ENCODE measurements at regions not wholly inside any gene's neighbourhood (a gene's known extent, or its start where the extent isn't known, plus 50 kb on each side); places are given as distances from the start of the nearest gene placed in this dataset.

DNA sequence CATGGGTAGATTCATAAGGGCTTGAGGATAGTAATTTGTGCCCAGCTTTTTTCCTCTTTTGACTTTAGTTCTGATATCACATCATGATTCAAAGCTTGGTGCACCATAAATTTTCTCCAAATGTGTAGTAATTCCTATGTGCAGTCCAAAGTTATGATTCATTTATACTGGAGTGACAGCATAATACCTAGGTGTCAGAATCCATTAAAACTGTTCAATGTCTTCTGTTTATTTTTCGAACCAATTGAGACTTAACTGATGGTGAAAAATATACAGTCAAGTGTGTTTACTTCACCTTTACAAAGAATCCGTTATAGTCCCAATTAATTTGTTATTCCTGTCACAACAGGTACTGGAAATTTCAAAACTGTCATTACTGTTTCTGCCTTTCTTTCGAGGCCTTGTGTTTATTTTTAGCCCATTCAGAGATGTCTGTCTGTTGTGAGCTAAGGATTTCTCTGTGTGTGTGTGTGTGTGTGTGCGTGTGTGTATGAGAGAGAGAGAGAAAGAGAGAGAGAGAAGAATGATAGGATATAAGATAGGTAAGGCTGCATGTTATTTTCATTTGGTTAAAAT is 389.7 kb upstream of the ATP5MC3 start:
- intact Hi-C loops (cut with micrococcal nuclease) = no loop called here

DNA sequence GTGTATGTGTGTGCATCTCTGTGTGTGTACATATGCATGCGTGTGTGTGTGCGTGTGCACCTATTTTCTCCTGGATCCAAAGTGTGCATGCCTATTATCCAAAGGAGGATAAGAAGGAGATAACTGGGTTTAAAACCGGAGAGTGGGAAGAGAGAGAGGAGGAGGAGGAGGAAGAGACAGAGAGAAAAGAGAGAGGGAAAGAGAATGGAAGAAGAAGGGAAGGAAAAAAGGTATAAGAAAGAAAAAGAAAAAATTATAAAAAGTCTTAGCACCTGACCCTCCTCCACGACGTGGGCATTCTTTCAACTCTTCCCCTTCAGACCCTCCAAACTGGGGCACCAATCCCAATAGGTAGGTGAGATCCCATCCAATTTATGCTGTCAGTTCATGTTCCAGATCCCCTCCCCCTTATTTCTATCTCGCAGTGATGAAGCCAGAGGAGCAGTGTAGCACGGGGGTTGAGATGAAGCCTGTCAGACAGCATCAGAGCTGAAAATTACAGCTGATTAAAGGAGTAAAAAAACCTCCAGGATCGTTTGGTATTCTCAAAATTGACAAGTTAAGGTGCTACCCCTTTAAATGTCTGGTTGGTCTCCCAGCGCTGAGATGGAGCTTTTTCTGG is 386.7 kb upstream of the ATP5MC3 start:
- intact Hi-C loops (cut with micrococcal nuclease) = no loop called here

DNA sequence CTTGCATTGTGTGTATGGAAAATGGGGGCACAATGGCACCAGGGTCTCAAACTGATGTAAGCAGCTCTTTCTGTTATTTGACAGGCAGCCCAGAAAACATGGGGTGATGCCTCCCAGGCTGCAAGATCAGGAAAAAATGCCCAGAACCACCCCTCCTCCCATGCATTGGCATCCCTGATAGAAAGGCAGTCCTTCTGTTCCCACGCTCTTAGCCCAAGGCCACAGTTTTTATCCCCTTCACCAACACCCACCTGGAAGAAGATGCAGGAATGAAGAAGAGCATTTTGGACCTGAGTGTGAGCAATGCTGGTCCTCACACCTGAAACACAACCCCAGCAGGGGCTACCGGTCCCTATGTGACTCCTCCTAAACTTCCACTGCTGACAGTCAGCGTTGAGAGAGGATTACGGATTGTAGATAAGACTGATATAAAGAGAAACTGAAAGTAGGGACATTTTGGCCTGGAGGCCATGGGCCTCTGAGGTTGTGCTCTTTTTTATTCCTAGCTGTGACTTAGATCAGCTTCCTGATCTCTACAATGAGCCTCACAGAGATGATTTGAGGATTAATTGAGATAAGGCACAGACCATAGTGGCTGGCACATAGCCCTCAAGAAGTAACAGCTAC is 386.0 kb upstream of the ATP5MC3 start:
- intact Hi-C loops (cut with micrococcal nuclease) = no loop called here

DNA sequence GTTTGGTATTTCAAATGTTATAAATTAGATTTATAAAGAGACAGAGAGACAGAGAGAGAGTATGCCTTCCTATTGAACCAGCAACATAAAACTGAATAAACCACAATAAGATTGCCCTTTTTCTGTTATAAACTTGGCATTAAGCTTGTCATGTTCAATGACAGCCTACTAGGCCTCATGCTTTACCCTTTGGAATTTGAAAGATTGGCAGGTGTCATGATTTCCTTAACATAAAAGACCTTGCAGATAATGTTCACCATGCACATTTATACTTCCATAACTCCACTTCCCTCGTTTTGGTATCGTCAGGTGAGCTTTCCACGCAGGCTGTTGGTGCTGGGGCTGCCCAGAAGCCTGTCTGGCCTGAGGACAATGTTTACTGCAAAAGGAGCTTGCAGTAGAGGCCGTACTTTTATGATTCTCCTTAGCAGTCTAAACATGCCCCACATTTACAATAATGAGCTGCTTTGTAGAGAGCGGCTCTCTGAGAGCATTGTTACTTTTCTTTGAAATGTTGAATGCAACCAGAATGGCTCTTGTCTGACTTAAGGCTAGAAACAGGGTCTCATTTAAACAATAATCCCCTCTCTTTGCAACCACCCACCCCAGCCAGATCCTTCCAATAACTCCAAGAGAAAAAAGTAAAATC is 379.1 kb upstream of the ATP5MC3 start:
- intact Hi-C loops (cut with micrococcal nuclease) = no loop called here

DNA sequence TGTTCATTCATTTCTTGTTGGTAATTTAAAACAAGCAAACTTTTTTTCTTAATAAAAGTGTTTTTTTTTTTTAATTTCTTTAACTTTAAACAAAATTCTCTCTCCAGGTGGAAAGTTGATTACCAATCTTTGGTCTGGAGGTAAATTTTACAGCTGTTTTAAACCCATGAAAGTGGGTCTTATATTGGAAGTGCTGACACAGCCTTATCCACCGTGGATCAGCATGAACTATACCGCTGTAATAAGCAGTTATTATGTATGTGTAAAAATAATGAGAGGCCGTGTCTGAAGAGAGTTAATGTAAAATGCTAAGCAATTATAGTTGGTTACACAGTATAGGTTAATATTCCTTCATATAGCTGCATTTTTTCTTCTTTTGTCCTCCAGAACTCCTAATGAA is 378.1 kb upstream of the ATP5MC3 start:
- intact Hi-C loops (cut with micrococcal nuclease) = no loop called here

DNA sequence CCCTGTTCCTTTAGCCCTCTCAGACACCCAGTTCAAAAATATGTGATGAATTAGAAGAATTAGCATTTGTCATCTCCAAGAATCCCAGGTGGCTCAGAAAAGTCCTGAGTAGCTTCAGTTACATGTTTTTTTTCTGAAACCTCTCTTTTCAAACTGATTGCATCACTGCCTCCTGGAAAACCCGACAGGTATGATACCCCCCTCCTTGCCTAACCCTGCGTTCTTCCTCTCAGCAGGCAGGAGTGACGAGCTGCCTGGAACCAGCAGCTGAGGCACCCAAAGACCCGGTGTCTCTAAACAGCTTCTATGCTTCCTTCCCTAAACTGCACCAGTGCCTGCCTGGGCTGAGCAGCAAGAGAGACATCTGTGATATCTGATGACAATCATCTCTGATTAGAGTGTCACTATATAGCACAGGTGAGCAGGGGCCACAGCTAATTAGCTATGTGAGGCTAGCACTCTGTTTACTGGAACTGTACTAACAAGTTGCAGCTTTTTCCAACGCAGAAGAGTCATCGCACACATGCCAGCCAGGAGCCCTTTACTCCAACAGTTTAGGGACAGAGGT is 376.4 kb upstream of the ATP5MC3 start:
- intact Hi-C loops (cut with micrococcal nuclease) = no loop called here

DNA sequence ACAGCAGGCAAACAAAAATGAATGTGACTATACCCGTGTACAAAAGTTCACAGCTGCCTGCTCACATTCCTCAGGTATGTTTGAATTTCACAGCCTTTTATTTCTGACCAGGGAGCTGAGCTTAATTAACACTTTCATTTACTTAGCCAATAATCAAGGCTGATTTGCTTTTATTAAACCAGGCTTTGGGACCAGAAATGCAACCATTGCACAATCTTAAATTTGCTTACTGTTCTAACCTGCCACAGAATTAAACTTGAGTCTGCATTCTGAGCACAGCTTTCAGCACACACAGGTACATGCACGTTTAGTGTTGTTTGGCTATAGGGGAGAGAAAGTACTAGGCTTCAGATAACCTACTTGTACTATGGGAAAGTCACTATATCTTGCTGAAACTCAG is 372.4 kb upstream of the ATP5MC3 start:
- intact Hi-C loops (cut with micrococcal nuclease) = no loop called here

DNA sequence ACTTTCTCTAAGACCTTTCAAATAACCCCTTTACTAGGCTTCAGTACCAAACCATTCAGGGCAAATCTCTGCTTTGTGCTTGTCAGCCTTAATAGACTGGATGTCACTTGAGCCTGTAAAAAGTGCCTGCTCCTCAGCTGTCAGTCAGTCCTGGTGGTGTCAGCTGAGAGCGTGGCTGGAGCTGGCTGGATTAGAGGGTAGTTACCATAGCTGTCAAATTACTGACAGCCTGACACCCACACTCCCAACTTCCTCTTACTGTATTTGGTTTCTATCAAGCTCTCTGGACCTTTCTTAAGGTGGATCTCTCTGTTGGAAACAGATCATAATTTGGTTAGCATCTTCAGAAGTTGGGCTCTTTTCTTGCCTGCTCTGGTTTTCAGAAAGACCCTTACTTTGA is 371.4 kb upstream of the ATP5MC3 start:
- intact Hi-C loops (cut with micrococcal nuclease) = no loop called here

DNA sequence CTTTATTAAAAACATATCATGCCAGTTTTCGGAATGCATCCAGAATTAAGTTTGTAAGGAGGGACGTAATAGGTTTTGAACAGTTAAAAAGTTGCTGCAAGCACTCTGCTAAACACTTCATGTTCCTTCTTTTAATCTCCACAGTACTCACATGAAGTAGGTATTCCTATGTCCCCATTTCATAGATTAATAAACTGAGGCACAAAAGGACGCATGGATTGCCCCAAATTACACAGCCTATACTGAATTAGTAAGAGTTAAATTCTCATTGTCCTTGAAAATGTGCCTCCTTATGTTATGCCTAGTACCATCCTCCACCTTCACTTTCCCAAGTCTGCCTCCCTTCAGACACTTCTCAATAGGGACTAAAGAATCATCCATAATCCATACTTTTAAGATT is 358.9 kb upstream of the ATP5MC3 start:
- intact Hi-C loops (cut with micrococcal nuclease) = no loop called here

DNA sequence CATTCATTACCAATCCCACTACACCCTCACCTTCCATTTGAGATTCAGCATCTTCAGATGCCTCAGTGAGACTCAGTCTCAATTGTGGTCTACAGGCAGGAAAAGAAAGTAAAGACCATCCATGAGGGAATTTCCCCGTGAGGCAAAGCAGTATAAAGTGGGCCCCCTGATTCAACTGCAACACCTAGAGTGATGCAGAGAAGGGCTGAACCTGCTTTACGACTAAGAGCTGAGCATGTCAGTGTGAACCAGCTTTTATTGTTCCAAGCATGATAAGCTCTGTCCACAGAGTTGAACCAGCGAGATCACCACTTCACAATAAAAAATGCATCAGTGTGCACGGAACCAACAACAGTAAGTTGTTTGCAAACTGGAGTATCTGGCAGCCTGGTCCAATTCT is 357.6 kb upstream of the ATP5MC3 start:
- intact Hi-C loops (cut with micrococcal nuclease) = no loop called here

DNA sequence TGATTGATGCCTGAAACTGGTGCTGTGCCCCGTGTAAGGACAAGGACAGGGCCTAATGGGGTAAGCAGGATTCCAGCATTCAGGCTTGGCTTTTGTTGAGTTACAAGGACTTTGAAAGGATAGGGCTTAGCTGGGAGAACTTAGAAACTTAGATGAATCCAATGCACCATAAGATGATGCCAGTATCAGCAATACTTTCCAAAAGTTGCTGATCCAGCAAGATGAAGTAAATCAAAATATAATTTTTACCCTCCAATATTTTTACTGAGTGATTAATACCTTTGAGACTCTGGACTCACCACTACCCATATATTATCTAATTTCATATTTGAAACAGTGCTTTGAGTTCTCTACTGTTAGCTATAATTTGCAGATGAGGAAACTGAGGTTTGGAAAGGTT is 354.5 kb upstream of the ATP5MC3 start:
- intact Hi-C loops (cut with micrococcal nuclease) = no loop called here

DNA sequence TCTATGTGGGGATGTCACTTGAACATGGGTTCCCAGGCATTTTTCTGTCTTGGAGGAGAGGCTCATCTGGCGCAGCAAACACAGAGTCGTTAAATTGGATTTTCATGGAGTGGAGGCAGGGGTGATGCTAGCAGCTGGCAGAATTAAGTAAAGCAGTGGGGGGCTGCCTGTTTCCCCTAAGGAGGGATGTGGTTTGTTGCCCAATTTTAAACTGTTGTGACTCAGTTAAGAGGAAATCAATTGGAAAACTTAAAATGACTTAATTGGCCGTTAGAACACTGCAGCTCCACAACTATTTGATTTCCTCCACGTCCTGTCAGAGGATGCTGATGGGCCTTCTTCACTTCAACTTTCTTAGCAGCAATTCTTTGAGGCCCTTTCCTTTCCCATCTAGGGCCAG is 354.1 kb upstream of the ATP5MC3 start:
- intact Hi-C loops (cut with micrococcal nuclease) = no loop called here

DNA sequence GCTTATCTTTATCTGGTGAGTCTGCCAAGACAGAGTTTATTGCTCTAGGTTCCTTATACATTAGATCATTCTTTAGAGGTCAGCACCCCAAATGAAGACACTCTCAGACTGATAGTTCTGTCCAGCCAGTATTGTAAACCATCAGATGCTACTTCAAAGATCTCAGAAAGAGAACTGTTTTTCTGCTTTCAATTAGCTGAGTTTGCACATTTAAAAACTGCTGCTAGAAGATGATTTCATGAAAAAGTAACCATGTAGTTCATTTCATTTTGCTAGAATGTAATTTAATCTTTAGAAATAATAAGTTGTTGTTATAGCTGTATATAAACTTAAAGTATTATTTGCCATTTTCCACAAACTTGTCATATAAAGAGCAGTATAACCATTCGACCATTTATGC is 344.5 kb upstream of the ATP5MC3 start:
- intact Hi-C loops (cut with micrococcal nuclease) = no loop called here

DNA sequence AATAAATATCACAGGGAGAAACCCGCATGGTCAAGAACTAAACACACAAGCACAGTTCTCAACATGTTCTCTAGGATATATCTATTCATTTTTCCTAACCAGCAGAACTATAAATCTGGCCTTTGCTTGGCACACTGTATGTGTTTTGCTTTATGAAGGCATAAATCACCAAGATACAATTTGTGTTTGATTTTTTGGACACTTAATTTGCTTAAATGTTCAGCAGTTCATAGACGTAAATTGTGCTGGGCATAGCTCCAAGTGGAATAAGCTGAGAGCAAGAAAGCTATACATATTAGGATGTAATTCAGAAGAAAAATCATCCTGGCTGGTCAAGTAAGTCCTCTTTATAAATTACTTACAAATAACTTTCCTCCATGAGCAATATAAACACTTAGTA is 341.5 kb upstream of the ATP5MC3 start:
- intact Hi-C loops (cut with micrococcal nuclease) = no loop called here

DNA sequence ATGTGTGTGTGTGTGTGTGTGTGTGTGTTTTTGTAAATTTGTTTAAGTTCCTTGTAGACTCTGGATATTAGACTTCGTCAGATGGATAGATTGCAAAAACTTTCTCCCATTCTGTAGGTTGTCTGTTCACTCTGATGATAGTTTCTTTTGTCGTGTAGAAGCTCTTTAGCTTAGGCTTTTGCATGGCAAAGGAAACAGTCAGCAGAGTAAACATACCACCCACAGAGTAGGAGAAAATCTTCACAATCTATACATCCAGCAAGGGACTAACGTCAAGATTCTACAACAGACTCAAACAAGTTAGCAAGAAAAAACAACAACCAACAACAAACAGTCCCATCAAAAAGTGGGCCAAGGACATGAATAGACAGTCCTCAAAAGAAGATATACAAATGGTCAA is 336.7 kb upstream of the ATP5MC3 start:
- intact Hi-C loops (cut with micrococcal nuclease) = no loop called here

DNA sequence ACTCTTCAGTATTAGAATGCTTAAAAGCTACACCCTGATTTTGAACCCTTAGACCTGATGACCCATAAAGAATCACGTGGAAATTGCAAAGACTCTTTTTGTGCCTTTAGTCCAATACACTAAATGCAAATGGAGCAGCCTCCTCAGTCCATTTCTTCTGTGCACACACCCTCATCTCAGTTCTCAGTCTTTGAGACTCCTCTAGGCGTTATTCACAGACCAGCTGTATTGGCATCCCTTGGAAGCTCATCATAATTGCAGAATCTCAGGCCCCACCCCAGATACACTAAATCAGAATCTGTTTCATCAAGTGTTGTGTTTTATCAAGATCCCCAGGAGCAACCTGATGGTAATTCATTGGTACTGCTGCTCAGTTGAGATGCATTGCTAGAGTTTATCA is 335.0 kb upstream of the ATP5MC3 start:
- intact Hi-C loops (cut with micrococcal nuclease) = no loop called here

DNA sequence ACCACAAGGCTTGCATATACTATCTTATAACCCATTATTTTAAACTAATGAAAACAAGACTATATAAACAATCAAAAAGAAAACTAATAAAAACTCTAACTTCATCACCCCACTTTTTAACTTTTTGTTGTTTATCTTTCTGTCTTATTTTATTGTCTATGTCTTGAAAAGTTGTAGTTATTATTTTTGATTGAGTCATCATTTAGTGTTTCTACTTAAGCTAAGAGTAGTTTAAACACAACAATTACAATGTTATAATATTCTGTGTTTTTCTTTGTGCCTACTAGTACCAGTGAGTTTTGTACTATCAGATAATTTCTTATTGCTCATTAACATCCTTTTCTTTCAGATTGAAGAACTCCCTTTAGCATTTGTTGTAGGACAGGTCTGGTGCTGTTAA is 318.7 kb upstream of the ATP5MC3 start:
- intact Hi-C loops (cut with micrococcal nuclease) = no loop called here

DNA sequence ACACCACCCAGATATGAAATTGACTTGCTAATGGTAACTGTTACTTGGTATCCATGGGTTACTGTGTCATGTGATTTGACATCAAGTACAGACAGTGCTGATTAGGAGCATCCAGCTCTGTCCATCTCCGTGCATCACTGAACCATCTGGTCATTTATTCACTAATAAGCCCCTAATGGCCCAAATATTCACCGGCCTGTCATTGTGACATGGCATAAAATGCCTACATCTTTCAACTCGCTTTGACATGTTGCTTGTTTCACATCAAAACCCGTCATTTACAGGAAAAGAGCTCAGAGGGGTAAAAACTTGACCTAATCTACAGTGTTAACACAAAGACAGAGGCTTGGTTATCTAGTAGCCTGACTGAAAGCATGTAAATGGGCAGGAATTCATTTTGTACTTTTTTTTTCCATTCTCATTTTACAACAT is 308.9 kb upstream of the ATP5MC3 start:
- intact Hi-C loops (cut with micrococcal nuclease) = no loop called here

DNA sequence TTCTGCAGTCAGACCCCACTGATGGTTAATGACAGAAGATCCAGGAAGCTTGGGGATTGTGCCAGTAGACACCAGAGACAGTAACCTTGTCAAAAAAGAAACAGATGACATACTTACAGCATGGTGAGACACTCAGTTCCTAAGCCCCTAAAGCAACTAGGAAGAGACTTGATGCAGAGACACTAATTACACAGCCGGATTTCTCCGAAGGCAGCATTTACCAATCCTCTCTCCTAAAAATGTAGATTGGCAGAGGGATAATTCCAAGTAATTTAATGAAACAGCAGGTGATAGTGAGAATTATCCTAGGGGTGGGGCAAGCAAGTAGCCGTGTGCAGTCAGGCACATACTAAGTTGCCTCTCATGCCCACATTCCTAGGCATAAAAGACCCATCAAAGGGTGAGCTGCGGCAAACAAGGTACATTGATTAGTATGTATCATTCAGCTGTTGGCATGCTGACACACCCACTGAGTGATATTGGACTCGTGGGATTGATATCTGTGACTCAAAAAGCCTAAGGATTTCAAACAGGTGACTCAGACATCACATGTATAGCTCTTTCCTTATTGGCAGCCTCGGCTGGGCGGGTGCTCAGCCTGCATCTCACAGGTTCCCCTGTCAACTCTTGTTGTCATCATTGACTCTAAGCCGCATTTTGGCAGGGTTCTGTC is 296.7 kb upstream of the ATP5MC3 start:
- intact Hi-C loops (cut with micrococcal nuclease) = no loop called here

DNA sequence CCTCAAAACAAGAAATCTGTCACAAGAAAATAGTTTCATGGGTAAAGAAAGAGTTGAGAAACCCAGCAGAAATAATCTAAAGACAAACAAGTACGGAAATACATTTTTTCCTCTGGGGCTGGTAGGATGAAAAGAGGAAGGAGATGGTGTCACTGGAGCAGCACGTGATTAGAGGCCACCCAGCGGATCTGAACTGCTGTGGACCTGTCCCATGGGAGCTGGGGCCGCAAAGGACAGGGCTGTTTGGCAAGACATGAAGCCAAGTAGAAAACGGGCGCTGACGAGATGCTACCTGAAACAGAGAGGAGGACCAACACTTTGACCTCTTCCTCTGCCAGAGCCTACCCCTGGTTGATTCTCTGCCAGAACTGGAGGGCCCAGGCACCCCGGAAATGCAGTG is 295.4 kb upstream of the ATP5MC3 start:
- intact Hi-C loops (cut with micrococcal nuclease) = no loop called here

DNA sequence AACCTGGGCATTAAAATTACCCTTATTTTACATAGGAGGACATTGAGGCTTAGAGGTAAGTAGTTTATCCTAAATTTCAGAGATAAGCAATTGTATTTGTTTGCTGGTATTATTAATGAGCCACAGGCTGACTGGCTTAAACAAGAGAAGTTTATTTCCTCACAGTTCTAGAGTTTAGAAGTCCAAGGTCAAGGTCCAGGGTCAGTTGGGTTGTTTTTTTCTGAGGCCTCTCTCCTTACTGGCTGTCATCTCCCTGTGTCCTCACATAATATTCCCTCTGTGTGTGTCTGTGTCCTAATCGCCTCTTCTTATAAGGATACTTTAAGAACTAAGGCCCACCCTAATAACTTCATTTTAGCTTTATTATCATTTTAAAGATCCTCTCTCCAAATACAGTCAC is 294.9 kb upstream of the ATP5MC3 start:
- intact Hi-C loops (cut with micrococcal nuclease) = no loop called here

DNA sequence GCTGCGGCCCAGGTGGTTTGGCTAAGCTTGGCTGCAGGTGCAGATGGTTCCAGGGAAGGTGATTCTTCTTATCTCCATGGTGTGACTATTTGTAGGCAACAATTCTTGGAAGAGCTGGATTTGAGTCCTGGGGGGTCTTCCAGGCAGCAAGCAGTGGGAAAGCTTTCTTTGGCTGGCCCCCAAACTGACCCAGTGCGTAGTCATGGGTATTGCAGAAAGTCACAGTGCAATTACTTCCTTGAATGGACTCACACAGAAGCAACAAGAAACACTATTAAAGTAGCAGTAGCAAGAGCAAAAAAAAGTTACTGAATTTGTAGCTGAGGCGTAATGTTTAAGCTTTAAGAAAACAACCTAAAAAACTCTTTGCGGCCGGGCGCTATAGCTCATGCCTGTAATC is 293.6 kb upstream of the ATP5MC3 start:
- intact Hi-C loops (cut with micrococcal nuclease) = no loop called here
